OCI-LY3 (cell line): ENCODE measurements at regions not wholly inside any gene's neighbourhood (a gene's known extent, or its start where the extent isn't known, plus 50 kb on each side); places are given as distances from the start of the nearest gene placed in this dataset.
"Not testable (repeated sequence)": the region's sequence is repeated elsewhere in the genome, so short reads cannot be mapped to it uniquely, and the experiment has no call there.

Experiments used
- H2AFZ ChIP-seq: fragments of 200-600, 300-600 bp; shearing (Covaris generic); 2 replicates; pipeline ENCODE4 v1.6.0; 2014; ENCODE audit warnings: antibody characterized with exemption, low read depth, low read length
- H3K27ac ChIP-seq: fragments of 200-600, 300-600 bp; sonication (generic); 2 replicates; pipeline ENCODE4 v1.5.1; 2014; ENCODE audit warnings: mild to moderate bottlenecking, low read length, moderate library complexity, mixed read lengths
- H3K27me3 ChIP-seq: fragments of 200-600, 300-600 bp; sonication (generic); 2 replicates; pipeline ENCODE4 v1.6.1; 2014; ENCODE audit warnings: low read depth, low read length, mixed read lengths
- H3K36me3 ChIP-seq: fragments of 200-600, 300-600 bp; sonication (generic); replicated peaks from 2 replicates; pipeline ENCODE3; 2014; ENCODE audit warnings: low read depth, low read length, mixed read lengths
- H3K4me1 ChIP-seq: fragments of 300-600, 200-600 bp; sonication (generic); 2 replicates; pipeline ENCODE4 v1.6.1; 2014; ENCODE audit warnings: low read length, mixed read lengths
- H3K4me2 ChIP-seq: fragments of 200-600, 300-600 bp; sonication (generic); 2 replicates; pipeline ENCODE4 v1.6.1; 2014; ENCODE audit warnings: low read length, mixed read lengths
- H3K4me3 ChIP-seq: fragments of 300-600, 200-600 bp; sonication (generic); 2 replicates; pipeline ENCODE4 v1.5.1; 2014; ENCODE audit warnings: antibody characterized with exemption, mild to moderate bottlenecking, low read length, moderate library complexity
- H3K79me2 ChIP-seq: fragments of 300-600, 200-600 bp; shearing (Covaris generic); 2 replicates; pipeline ENCODE4 v1.6.1; 2014; ENCODE audit warnings: mild to moderate bottlenecking, low read length, mixed read lengths
- H3K9ac ChIP-seq: fragments of 300-600, 200-600 bp; shearing (Covaris generic); 2 replicates; pipeline ENCODE4 v1.6.0; 2014; ENCODE audit warnings: mild to moderate bottlenecking, low read length, moderate library complexity
- H3K9me3 ChIP-seq: fragments of 200-600, 300-600 bp; shearing (Covaris generic); 2 replicates; pipeline ENCODE4 v1.6.1; 2014; ENCODE audit warnings: low read length, mixed read lengths; ENCODE audit not compliant: insufficient read depth
- H4K20me1 ChIP-seq: fragments of 200-600, 300-600 bp; sonication (generic); 2 replicates; pipeline ENCODE4 v1.6.1; 2016; ENCODE audit warnings: low read length, mixed read lengths; ENCODE audit not compliant: insufficient read depth
- EZH2phosphoT487 ChIP-seq: fragments of 200-600 bp; shearing (Covaris generic); IDR thresholded peaks from 2 replicates; pipeline ENCODE4 v1.6.1; 2018; ENCODE audit warnings: antibody characterized with exemption, mixed run types, low read depth
- TF ChIP-seq, protein P1 (sequence below): fragments of 200-600, 300-600 bp; sonication (generic); IDR thresholded peaks from 2 replicates; pipeline ENCODE4 v1.5.1; 2014; ENCODE audit warnings: antibody characterized with exemption, low read length, low read depth

DNA sequence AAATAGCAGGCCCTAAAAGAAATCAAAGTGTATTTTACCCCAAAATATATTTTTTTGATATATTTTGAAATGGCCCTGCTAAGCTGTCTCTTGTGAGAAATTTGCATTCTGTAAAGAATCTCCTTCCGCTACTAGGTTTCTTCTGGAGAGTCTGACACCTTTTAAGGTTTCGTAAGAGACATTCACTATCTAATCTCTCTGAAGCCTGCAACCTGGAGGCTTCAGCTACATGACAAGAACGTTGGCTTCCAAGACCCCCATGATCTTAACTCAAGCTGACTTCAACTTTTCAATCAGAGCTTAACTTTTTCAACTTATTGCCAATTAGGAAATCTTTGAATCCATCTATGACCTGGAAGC, 1894.9 kb upstream of the LRRTM1 start:
- Histone ChIP-seq H3K4me2 (no peak overlapping the region), H3K9ac (no peak overlapping the region), H3K4me3 (no peak overlapping the region), H3K79me2 (no peaks in the 10 kb centered on the region), H2AFZ (no peak overlapping the region), H3K27me3 (no peaks in the 10 kb centered on the region), H3K27ac (no peak overlapping the region), H3K9me3 (peaks cover 5% of the 10 kb centered on the region; the same call in 1 of the 2 replicates), H3K4me1 (no peaks in the 10 kb centered on the region), H3K36me3 (no peaks in the 10 kb centered on the region), H4K20me1 (no peaks in the 10 kb centered on the region)
- no peak for TF ChIP-seq EZH2phosphoT487
- TF ChIP-seq, protein P1, sequence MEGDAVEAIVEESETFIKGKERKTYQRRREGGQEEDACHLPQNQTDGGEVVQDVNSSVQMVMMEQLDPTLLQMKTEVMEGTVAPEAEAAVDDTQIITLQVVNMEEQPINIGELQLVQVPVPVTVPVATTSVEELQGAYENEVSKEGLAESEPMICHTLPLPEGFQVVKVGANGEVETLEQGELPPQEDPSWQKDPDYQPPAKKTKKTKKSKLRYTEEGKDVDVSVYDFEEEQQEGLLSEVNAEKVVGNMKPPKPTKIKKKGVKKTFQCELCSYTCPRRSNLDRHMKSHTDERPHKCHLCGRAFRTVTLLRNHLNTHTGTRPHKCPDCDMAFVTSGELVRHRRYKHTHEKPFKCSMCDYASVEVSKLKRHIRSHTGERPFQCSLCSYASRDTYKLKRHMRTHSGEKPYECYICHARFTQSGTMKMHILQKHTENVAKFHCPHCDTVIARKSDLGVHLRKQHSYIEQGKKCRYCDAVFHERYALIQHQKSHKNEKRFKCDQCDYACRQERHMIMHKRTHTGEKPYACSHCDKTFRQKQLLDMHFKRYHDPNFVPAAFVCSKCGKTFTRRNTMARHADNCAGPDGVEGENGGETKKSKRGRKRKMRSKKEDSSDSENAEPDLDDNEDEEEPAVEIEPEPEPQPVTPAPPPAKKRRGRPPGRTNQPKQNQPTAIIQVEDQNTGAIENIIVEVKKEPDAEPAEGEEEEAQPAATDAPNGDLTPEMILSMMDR = no peak

DNA sequence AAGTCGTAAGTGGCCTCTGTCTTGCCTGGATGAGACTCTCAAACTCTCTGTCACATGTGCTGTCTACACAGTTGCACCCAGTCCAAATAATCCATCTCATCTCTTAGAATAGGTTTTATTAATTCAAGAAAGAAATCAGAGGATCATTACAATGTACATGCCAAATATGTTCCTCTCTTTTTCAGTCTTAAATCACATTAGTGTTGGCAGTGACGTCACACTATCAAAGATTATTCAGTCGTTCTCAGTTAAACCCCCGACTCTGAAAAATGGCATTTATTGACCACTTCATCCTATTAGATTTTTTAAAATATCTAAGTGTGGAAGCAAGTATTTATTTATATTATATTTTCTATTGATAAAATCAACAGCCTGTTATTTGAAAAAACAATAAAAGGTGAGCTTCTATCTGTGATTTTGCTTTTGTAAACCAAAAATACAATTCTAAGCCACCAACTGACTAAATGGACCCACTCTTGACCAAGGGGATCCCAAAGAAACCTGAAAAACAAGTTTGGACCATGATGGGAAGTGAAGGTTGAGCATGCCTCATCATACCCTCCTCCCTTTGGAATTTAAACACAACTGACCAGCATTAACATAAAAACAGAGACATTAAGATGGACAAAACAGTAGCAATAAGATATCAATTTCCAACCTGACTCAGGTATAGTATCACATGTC, 1894.4 kb upstream of the LRRTM1 start:
- H3K9me3 ChIP-seq = peaks cover 5% of the 10 kb centered on the region; the same call in 1 of the 2 replicates
- H3K9ac ChIP-seq = no peak overlapping the region
- no peaks in the 10 kb centered on the region for H3K27me3 ChIP-seq
- no peaks in the 10 kb centered on the region for H3K79me2 ChIP-seq
- H3K4me2 ChIP-seq = no peak overlapping the region
- no peak overlapping the region for H3K4me3 ChIP-seq
- no peak overlapping the region for H3K27ac ChIP-seq
- no peaks in the 10 kb centered on the region for H4K20me1 ChIP-seq
- no peak overlapping the region for H2AFZ ChIP-seq
- H3K36me3 ChIP-seq = no peaks in the 10 kb centered on the region
- TF ChIP-seq, protein P1 = no peak
- no peak for TF ChIP-seq EZH2phosphoT487
- no peaks in the 10 kb centered on the region for H3K4me1 ChIP-seq

DNA sequence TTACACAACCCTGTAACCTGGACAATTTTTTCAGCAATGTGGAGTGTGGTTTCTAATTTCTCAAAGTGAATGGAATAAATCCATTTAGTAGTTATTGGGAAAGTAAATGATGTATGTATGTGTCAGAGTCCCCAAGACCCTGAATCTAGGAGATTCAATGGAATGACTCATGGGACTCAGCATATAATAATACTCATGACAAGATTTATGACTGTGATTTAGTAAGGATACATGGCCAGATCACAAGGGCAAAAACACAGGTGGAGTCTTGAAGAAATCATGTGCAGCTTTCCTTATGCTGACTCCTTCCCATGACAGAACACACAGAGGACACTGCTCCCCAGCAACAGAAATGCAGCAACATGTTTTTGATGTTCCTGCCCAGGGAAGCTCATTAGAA, 1877.7 kb upstream of the LRRTM1 start:
- H3K4me3 ChIP-seq = no peak overlapping the region
- no peaks in the 10 kb centered on the region for H4K20me1 ChIP-seq
- H3K9ac ChIP-seq = no peak overlapping the region
- no peaks in the 10 kb centered on the region for H3K36me3 ChIP-seq
- no peaks in the 10 kb centered on the region for H3K27me3 ChIP-seq
- TF ChIP-seq, protein P1 = no peak
- TF ChIP-seq EZH2phosphoT487 = no peak
- H3K4me2 ChIP-seq = no peak overlapping the region
- no peak overlapping the region for H3K27ac ChIP-seq
- H3K4me1 ChIP-seq = no peaks in the 10 kb centered on the region
- H3K79me2 ChIP-seq = no peaks in the 10 kb centered on the region
- no peak overlapping the region for H2AFZ ChIP-seq
- H3K9me3 ChIP-seq = no peaks in the 10 kb centered on the region

DNA sequence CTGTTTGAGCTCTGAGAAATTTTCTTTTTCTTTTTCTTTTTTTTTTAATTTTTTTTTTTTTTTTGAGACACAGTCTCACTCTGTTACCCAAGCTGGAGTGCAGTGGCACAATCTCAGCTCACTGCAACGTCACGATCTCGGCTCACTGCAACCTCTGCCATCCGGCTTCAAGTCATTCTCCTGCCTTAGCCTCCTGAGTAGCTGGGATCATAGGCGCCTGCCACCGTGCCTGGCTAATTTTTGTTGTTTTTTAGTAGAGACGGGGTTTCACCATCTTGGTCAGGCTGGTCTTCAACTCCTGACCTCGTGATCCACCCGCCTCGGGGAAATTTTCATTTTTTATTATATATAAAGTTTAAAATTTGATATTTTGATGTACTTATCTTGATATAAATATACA, 1870.7 kb upstream of the LRRTM1 start:
- not testable (repeated sequence) for H3K9ac ChIP-seq, H3K27ac ChIP-seq, H2AFZ ChIP-seq, H3K4me1 ChIP-seq, H3K36me3 ChIP-seq, H4K20me1 ChIP-seq, H3K4me2 ChIP-seq, H3K79me2 ChIP-seq, H3K9me3 ChIP-seq, H3K27me3 ChIP-seq, H3K4me3 ChIP-seq

DNA sequence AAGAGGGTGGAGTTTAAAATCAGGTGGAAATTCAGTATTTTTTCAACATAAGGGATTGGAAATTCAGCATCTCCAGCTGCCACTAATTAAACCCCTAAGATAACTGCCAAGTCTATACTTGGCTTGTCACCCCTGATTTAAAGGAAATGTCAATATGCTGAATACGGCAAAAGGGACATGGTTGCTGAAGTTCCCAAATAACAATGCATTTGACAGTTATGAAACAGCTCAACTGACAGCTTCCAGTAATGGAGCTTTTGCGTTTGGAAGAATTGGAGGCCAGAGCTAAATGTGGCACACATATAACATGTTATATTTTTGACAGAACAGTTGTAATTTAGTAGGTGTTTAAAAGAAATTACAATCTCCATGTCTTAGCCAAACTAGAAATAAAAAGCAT, 1867.9 kb upstream of the LRRTM1 start:
- Histone ChIP-seq H3K36me3 (no peaks in the 10 kb centered on the region), H2AFZ (no peak overlapping the region), H3K27ac (no peak overlapping the region), H3K9ac (no peak overlapping the region), H3K9me3 (no peaks in the 10 kb centered on the region; the same call in 1 of the 2 replicates), H3K27me3 (no peaks in the 10 kb centered on the region), H3K4me1 (no peaks in the 10 kb centered on the region), H3K4me2 (no peak overlapping the region), H3K79me2 (no peaks in the 10 kb centered on the region), H4K20me1 (no peaks in the 10 kb centered on the region), H3K4me3 (no peak overlapping the region)
- TF ChIP-seq, protein P1 = no peak
- TF ChIP-seq EZH2phosphoT487 = no peak
